ENCODE measurements at regions not wholly inside any gene's neighbourhood (a gene's known extent, or its start where the extent isn't known, plus 50 kb on each side); places are given as distances from the start of the nearest gene placed in this dataset.

- no peak for DNase-seq
These were observed 164.4 kb upstream of the EPHA5 start for GRCh38 chr4:65834707-65835106.

GRCh38 chr4:65831828-65832227 is 161.5 kb upstream of the EPHA5 start:
- DNase-seq = no peak

GRCh38 chr4:65825116-65825753 is 154.9 kb upstream of the EPHA5 start:
- no peak for DNase-seq

- no peak for DNase-seq
These were observed 148.9 kb upstream of the EPHA5 start for GRCh38 chr4:65819192-65819591.

GRCh38 chr4:65805936-65806335 is 135.6 kb upstream of the EPHA5 start:
- DNase-seq = no peak

GRCh38 chr4:65799513-65799912 is 129.2 kb upstream of the EPHA5 start:
- DNase-seq = no peak

GRCh38 chr4:65798498-65799127 is 128.3 kb upstream of the EPHA5 start:
- no peak for DNase-seq

- no peak for DNase-seq
These were observed 121.6 kb upstream of the EPHA5 start for GRCh38 chr4:65791812-65792308.

GRCh38 chr4:65791111-65791811 is 121.0 kb upstream of the EPHA5 start:
- DNase-seq = no peak

- no peak for DNase-seq
These were observed 119.5 kb upstream of the EPHA5 start for GRCh38 chr4:65789805-65790204.

- DNase-seq = no peak
These were observed 119.1 kb upstream of the EPHA5 start for GRCh38 chr4:65789341-65789740.

GRCh38 chr4:65777270-65777669 is 107.0 kb upstream of the EPHA5 start:
- no peak for DNase-seq

- DNase-seq = no peak
These were observed 103.3 kb upstream of the EPHA5 start for GRCh38 chr4:65773636-65774035.

GRCh38 chr4:65747386-65747785 is 77.1 kb upstream of the EPHA5 start:
- DNase-seq = no peak

- DNase-seq = no peak
These were observed 67.8 kb upstream of the EPHA5 start for GRCh38 chr4:65738134-65738533.

GRCh38 chr4:65737672-65738071 is 67.4 kb upstream of the EPHA5 start:
- no peak for DNase-seq

- no peak for DNase-seq
These were observed 54.7 kb upstream of the EPHA5 start for GRCh38 chr4:65724973-65725372.

All from 8988T (cell line).